ENCODE measurements at regions not wholly inside any gene's neighbourhood (a gene's known extent, or its start where the extent isn't known, plus 50 kb on each side); places are given as distances from the start of the nearest gene placed in this dataset.
A peak's percentile ranks its signal among the peaks of the same experiment; 100 is the strongest.

DNA sequence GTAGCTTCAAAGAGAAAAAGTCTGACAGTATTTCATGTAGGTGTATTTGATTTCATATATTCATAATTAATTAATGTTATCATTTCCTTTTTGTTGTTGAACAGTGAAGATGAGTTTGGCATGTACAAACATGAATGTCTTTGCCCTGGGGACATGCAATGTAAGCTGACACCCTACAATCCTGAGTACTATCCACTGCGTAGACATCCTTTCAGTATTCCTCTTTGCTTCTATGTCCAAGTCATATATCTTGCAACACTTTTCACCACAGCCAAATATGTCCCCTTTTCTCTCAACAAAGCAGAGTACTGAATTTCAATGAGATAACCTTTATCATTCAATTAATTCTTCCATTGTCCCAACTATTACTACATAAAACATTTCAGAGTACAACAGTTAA, 93.6 kb downstream of the GPR37 start:
- TF ChIP-seq, protein P1, sequence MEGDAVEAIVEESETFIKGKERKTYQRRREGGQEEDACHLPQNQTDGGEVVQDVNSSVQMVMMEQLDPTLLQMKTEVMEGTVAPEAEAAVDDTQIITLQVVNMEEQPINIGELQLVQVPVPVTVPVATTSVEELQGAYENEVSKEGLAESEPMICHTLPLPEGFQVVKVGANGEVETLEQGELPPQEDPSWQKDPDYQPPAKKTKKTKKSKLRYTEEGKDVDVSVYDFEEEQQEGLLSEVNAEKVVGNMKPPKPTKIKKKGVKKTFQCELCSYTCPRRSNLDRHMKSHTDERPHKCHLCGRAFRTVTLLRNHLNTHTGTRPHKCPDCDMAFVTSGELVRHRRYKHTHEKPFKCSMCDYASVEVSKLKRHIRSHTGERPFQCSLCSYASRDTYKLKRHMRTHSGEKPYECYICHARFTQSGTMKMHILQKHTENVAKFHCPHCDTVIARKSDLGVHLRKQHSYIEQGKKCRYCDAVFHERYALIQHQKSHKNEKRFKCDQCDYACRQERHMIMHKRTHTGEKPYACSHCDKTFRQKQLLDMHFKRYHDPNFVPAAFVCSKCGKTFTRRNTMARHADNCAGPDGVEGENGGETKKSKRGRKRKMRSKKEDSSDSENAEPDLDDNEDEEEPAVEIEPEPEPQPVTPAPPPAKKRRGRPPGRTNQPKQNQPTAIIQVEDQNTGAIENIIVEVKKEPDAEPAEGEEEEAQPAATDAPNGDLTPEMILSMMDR (IDR thresholded peaks at IDR 0.05; ENCODE audit: unreplicated experiment in 3 of 3): no peak
- H3K27me3 Mint-ChIP-seq (ENCODE audit: low read depth): no peaks in the 10 kb centered on the region
- H3K4me1 Mint-ChIP-seq: peaks cover 30% of the 10 kb centered on the region
- H3K9me3 Mint-ChIP-seq: no peaks in the 10 kb centered on the region
- H3K36me3 Mint-ChIP-seq (ENCODE audit: low read depth): no peaks in the 10 kb centered on the region
- H3K4me3 Mint-ChIP-seq: no peak overlapping the region
- no peak overlapping the region for H3K27ac Mint-ChIP-seq

DNA sequence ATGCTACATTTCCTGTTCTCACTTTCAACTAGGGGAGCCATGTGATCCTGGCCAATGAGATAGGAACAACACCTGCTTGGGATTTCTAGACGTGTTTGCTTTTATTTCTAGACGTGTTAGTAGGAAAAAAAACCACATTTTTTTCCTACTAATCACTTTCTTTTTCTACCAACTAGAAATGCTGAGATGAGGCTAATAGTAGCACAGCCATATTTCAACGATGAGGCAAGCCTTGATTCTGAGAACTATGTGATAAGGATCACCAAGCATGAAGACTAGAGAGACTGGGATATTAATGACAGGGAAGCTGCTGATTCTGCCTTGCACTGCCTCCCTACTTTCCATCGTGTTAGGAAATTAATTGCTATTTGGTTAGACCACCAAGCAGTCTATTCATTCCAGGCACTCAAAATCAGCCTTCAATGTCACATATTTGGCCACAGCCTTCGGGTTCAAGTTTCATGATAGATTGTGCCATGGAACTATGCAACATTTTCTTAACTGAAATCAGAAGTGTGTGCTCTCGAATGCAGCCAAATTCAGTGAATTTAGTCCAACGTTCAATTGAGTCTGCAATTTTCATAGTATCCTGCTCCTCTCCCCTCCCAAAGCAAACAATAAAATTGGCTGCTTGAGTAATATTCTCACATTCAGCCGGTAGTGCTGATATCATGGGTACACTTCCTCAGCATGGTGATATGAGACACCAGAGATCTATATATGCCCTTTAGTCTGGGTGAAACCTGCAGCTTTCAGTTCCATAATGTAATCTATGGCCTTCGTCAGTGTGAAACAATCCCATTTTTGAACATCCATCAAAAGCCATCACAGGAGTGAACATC, 98.1 kb downstream of the GPR37 start:
- no peak overlapping the region for H3K27ac Mint-ChIP-seq
- H3K9me3 Mint-ChIP-seq: no peaks in the 10 kb centered on the region
- H3K4me3 Mint-ChIP-seq: no peak overlapping the region
- H3K36me3 Mint-ChIP-seq (ENCODE audit: low read depth): no peaks in the 10 kb centered on the region
- H3K4me1 Mint-ChIP-seq: peaks cover 36% of the 10 kb centered on the region
- TF ChIP-seq, protein P1 (IDR thresholded peaks at IDR 0.05; ENCODE audit: unreplicated experiment in 3 of 3): no peak
- no peaks in the 10 kb centered on the region for H3K27me3 Mint-ChIP-seq (ENCODE audit: low read depth)

DNA sequence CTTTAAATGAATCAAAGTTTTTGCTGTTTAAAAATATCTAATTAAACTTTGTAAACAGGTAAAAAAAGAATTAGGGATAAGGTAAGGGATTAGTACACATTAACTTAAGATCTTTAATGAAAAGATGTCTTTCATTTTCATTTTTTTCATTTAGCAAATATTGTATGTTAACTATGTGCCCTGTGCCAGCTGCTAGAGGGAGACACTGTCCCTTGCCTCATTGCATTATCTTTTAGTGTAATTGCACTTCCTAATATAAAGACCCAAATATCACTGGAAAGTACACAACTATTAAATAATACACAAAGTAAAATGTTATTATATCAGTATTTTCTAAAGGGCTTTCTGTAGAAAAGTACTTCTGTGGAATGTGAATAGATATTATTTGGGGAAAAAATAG, 102.7 kb downstream of the GPR37 start:
- no peak overlapping the region for H3K4me3 Mint-ChIP-seq
- H3K27ac Mint-ChIP-seq: no peak overlapping the region
- H3K36me3 Mint-ChIP-seq (ENCODE audit: low read depth): no peaks in the 10 kb centered on the region
- H3K9me3 Mint-ChIP-seq: no peaks in the 10 kb centered on the region
- TF ChIP-seq, protein P1 (IDR thresholded peaks at IDR 0.05; ENCODE audit: unreplicated experiment in 3 of 3): no peak
- no peaks in the 10 kb centered on the region for H3K27me3 Mint-ChIP-seq (ENCODE audit: low read depth)
- H3K4me1 Mint-ChIP-seq: peaks cover 29% of the 10 kb centered on the region

DNA sequence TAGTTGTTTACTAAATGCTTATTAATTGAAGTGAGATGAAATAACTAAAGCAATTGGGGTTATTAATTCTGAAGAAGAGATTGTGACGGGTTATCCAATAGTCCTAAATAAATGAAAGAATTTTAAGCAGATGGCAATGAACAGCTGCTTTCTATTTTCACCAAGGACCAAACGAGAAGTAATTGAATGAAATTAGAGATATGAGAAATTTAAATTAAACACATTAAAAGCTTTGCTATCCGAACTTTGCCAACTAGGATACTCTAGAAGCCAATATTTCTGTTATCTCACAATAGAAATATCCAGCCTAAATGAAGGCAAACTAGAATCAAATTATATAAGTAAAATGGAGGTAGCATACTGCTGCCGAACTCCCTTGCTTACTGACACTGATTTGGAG, 103.2 kb downstream of the GPR37 start:
- H3K36me3 Mint-ChIP-seq (ENCODE audit: low read depth): no peaks in the 10 kb centered on the region
- H3K27ac Mint-ChIP-seq: peak overlapping the region in 1 of 3 experiments; percentile 34
- no peaks in the 10 kb centered on the region for H3K9me3 Mint-ChIP-seq
- TF ChIP-seq, protein P1 (IDR thresholded peaks at IDR 0.05; ENCODE audit: unreplicated experiment in 3 of 3): no peak
- H3K4me1 Mint-ChIP-seq: peaks cover 23% of the 10 kb centered on the region
- H3K4me3 Mint-ChIP-seq: no peak overlapping the region
- no peaks in the 10 kb centered on the region for H3K27me3 Mint-ChIP-seq (ENCODE audit: low read depth)

GRCh38 chr7:124655990-124656389, 109.6 kb downstream of the GPR37 start:
- peaks cover 7% of the 10 kb centered on the region for H3K4me1 Mint-ChIP-seq
- TF ChIP-seq, protein P1 (IDR thresholded peaks at IDR 0.05; ENCODE audit: unreplicated experiment in 3 of 3): no peak
- H3K27ac Mint-ChIP-seq: no peak overlapping the region
- H3K9me3 Mint-ChIP-seq: no peaks in the 10 kb centered on the region
- no peak overlapping the region for H3K4me3 Mint-ChIP-seq
- H3K36me3 Mint-ChIP-seq (ENCODE audit: low read depth): no peaks in the 10 kb centered on the region
- no peaks in the 10 kb centered on the region for H3K27me3 Mint-ChIP-seq (ENCODE audit: low read depth)

- Mint-ChIP-seq H3K36me3 (ENCODE audit: low read depth) (no peaks in the 10 kb centered on the region), H3K4me1 (peaks cover 8% of the 10 kb centered on the region), H3K27me3 (ENCODE audit: low read depth) (no peaks in the 10 kb centered on the region), H3K27ac (no peak overlapping the region), H3K9me3 (no peaks in the 10 kb centered on the region), H3K4me3 (no peak overlapping the region)
- TF ChIP-seq, protein P1 (IDR thresholded peaks at IDR 0.05; ENCODE audit: unreplicated experiment in 3 of 3): no peak
Observed at GRCh38 chr7:124652237-124652636, 113.4 kb downstream of the GPR37 start.
